Hepatocyte (in vitro differentiated cells): ENCODE measurements at regions not wholly inside any gene's neighbourhood (a gene's known extent, or its start where the extent isn't known, plus 50 kb on each side); places are given as distances from the start of the nearest gene placed in this dataset.

Source experiments
- DNase-seq: peaks from one replicate; pipeline ENCODE4 v3.0.0-alpha.2; 2016; ENCODE audit warnings: low spot score
- H2AFZ ChIP-seq: fragments of 200-600 bp; sonication (generic); 2 replicates; pipeline ENCODE4 v1.6.0; 2016; ENCODE audit warnings: antibody characterized with exemption, mild to moderate bottlenecking
- H3K27ac ChIP-seq: fragments of 200-600 bp; sonication (generic); 2 replicates; pipeline ENCODE4 v1.5.1; 2016; ENCODE audit warnings: mild to moderate bottlenecking
- H3K27me3 ChIP-seq: fragments of 200-600 bp; sonication (generic); 2 replicates; pipeline ENCODE4 v1.6.1; 2016
- H3K36me3 ChIP-seq: fragments of 200-600 bp; sonication (generic); replicated peaks from 2 replicates; pipeline ENCODE4 v1.5.1; 2016; ENCODE audit warnings: low read depth; ENCODE audit not compliant: insufficient read depth
- H3K4me1 ChIP-seq: fragments of 200-600 bp; sonication (generic); 2 replicates; pipeline ENCODE4 v1.5.1; 2016; ENCODE audit warnings: mild to moderate bottlenecking, moderate library complexity; ENCODE audit not compliant: insufficient read depth
- H3K4me2 ChIP-seq: fragments of 200-600 bp; sonication (generic); 2 replicates; pipeline ENCODE4 v1.6.0; 2016
- H3K4me3 ChIP-seq: fragments of 200-600 bp; sonication (generic); 2 replicates; pipeline ENCODE4 v1.5.1; 2016; ENCODE audit warnings: mild to moderate bottlenecking
- H3K79me2 ChIP-seq: fragments of 200-600 bp; sonication (generic); 2 replicates; pipeline ENCODE4 v1.6.0; 2017; ENCODE audit warnings: mild to moderate bottlenecking
- H3K9me2 ChIP-seq: fragments of 200-600 bp; sonication (generic); replicated peaks from 2 replicates; pipeline ENCODE4 v1.6.0; 2017; ENCODE audit warnings: mild to moderate bottlenecking; ENCODE audit not compliant: insufficient read depth
- H3K9me3 ChIP-seq: fragments of 200-600 bp; sonication (generic); 2 replicates; pipeline ENCODE4 v1.5.1; 2016; ENCODE audit warnings: low read depth, mild to moderate bottlenecking
- H4K20me1 ChIP-seq: fragments of 200-600 bp; sonication (generic); 2 replicates; pipeline ENCODE4 v1.6.0; 2016; ENCODE audit warnings: mild to moderate bottlenecking; ENCODE audit not compliant: insufficient read depth, poor library complexity, severe bottlenecking
- CTCF ChIP-seq: fragments of 200-600 bp; sonication (generic); IDR thresholded peaks from 2 replicates; pipeline ENCODE4 v1.5.1; 2016; ENCODE audit warnings: antibody characterized with exemption, mild to moderate bottlenecking; ENCODE audit not compliant: poor library complexity
- EZH2 ChIP-seq: fragments of 200-600 bp; sonication (generic); IDR thresholded peaks from 2 replicates; pipeline ENCODE4 v1.6.1; 2016; ENCODE audit warnings: antibody characterized with exemption, mild to moderate bottlenecking, borderline replicate concordance
- EZH2phosphoT487 ChIP-seq: fragments of 200-600 bp; sonication (generic); IDR thresholded peaks from one replicate; pipeline ENCODE4 v1.6.1; 2018; ENCODE audit warnings: antibody characterized with exemption, mild to moderate bottlenecking, low read depth, moderate library complexity; ENCODE audit not compliant: unreplicated experiment, severe bottlenecking
- WGBS: methylation state at CpG from one replicate; pipeline ENCODE4 v1.1.6; 2016; ENCODE audit warnings: low lambda C conversion rate; ENCODE audit errors: missing lambda C conversion rate; 5-methylcytosine and 5-hydroxymethylcytosine counted together

DNA sequence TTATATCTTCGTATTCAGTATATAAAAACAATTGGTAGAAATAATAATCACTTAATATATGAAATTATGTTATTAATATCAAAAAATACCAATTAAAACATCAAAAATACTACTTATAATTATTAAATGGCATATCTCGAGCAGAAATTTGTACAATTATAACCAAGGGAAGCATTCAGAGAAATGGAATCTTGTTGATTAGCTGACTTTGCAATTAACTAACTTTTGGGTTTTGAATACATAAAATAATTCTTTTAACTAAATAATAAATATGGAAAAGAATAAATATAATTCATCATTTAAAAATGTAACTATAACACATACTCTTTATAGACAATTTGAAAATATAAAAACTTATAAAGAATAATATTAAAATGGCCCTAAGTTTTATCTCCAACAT is 160.2 kb upstream of the LRRN1 start:
- H3K4me2 ChIP-seq = no peak overlapping the region
- no peaks in the 10 kb centered on the region for H3K27me3 ChIP-seq
- H3K4me1 ChIP-seq = no peaks in the 10 kb centered on the region
- H3K4me3 ChIP-seq = no peak overlapping the region
- H3K36me3 ChIP-seq = no peaks in the 10 kb centered on the region
- H3K79me2 ChIP-seq = no peaks in the 10 kb centered on the region
- no peak overlapping the region for H3K27ac ChIP-seq
- H3K9me2 ChIP-seq = no peaks in the 10 kb centered on the region
- 95% methylated on average over 2 of the region's 2 CpGs for WGBS
- no peak for DNase-seq
- H2AFZ ChIP-seq = no peak overlapping the region
- TF ChIP-seq EZH2 (no peak), CTCF (no peak), EZH2phosphoT487 (no peak)
- no peaks in the 10 kb centered on the region for H3K9me3 ChIP-seq
- no peaks in the 10 kb centered on the region for H4K20me1 ChIP-seq

- no peaks in the 10 kb centered on the region for H3K9me3 ChIP-seq
- no peaks in the 10 kb centered on the region for H3K27me3 ChIP-seq
- H3K79me2 ChIP-seq = no peaks in the 10 kb centered on the region
- DNase-seq = no peak
- no peak for TF ChIP-seq CTCF
- H3K4me2 ChIP-seq = no peak overlapping the region
- 57% methylated on average over 2 of the region's 2 CpGs for WGBS
- no peak overlapping the region for H3K4me3 ChIP-seq
- no peaks in the 10 kb centered on the region for H3K36me3 ChIP-seq
- no peaks in the 10 kb centered on the region for H3K4me1 ChIP-seq
- no peaks in the 10 kb centered on the region for H3K9me2 ChIP-seq
- H4K20me1 ChIP-seq = no peaks in the 10 kb centered on the region
- no peak overlapping the region for H2AFZ ChIP-seq
- no peak overlapping the region for H3K27ac ChIP-seq
These were observed 162.4 kb upstream of the LRRN1 start for GRCh38 chr3:3636815-3637214.

DNA sequence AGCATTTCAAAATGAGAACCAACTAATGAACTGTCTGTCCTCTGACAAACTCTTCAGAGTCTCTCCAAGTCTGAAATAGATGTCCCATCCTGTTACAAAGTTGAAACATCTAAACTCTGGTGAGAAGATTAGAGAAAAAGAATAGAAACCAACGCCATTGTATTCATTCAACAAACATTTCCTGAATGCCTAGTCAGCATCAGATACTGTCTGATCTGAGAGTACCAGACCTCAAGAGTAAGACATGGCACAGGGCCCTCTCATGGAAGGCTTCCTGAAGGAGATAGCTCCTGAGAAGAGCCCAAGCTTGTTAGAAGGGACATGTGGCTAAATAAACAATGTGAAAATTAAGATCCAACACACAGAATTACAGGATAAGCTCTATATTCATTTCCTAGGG is 164.1 kb upstream of the LRRN1 start:
- Histone ChIP-seq H3K4me3 (no peak overlapping the region), H3K27ac (no peak overlapping the region), H3K4me2 (no peak overlapping the region), H3K27me3 (no peaks in the 10 kb centered on the region), H3K9me3 (no peaks in the 10 kb centered on the region), H2AFZ (no peak overlapping the region), H3K79me2 (no peaks in the 10 kb centered on the region), H3K36me3 (no peaks in the 10 kb centered on the region), H4K20me1 (no peaks in the 10 kb centered on the region), H3K9me2 (no peaks in the 10 kb centered on the region), H3K4me1 (no peaks in the 10 kb centered on the region)
- DNase-seq = no peak
- WGBS = 23% methylated on average over 1 of the region's 1 CpG
- TF ChIP-seq EZH2 = no peak
- TF ChIP-seq EZH2phosphoT487 = no peak
- no peak for TF ChIP-seq CTCF

GRCh38 chr3:3634326-3634725 is 164.9 kb upstream of the LRRN1 start:
- Histone ChIP-seq H3K27me3 (no peaks in the 10 kb centered on the region), H3K36me3 (no peaks in the 10 kb centered on the region), H3K9me3 (no peaks in the 10 kb centered on the region), H2AFZ (no peak overlapping the region), H4K20me1 (no peaks in the 10 kb centered on the region), H3K27ac (no peak overlapping the region), H3K4me2 (no peak overlapping the region), H3K4me1 (no peaks in the 10 kb centered on the region), H3K79me2 (no peaks in the 10 kb centered on the region), H3K4me3 (no peak overlapping the region), H3K9me2 (no peaks in the 10 kb centered on the region)
- TF ChIP-seq EZH2 (no peak), EZH2phosphoT487 (no peak), CTCF (no peak)
- WGBS = 96% methylated on average over 6 of the region's 6 CpGs
- no peak for DNase-seq
